ENCODE measurements at regions not wholly inside any gene's neighbourhood (a gene's known extent, or its start where the extent isn't known, plus 50 kb on each side); places are given as distances from the start of the nearest gene placed in this dataset.

- no peak for TF ChIP-seq CTCF (IDR thresholded peaks at IDR 0.05)
- TF ChIP-seq POLR2A (IDR thresholded peaks at IDR 0.05) = no peak
Measured at GRCh38 chr2:212858496-212858895, 292.9 kb downstream of the IKZF2 start.
